ENCODE measurements at regions not wholly inside any gene's neighbourhood (a gene's known extent, or its start where the extent isn't known, plus 50 kb on each side); places are given as distances from the start of the nearest gene placed in this dataset.

- H3K4me3 ChIP-seq (ENCODE audit: insufficient read length, low read depth) = no peak overlapping the region
- H3K9me3 ChIP-seq (ENCODE audit: insufficient read depth, low read length) = no peaks in the 10 kb centered on the region
- H3K9ac ChIP-seq (ENCODE audit: insufficient read length, low read depth) = no peak overlapping the region
- H3K4me1 ChIP-seq (ENCODE audit: insufficient read depth, insufficient read length) = no peaks in the 10 kb centered on the region
- no peak for TF ChIP-seq YY1 (IDR thresholded peaks at IDR 0.05; ENCODE audit: insufficient read depth, insufficient read length)
- TF ChIP-seq ZNF274 (IDR thresholded peaks at IDR 0.05; ENCODE audit: low read depth, low read length) = no peak
- no peak for TF ChIP-seq SUZ12 (IDR thresholded peaks at IDR 0.05; ENCODE audit: extremely low read depth, insufficient read depth, insufficient read length)
- no peaks in the 10 kb centered on the region for H3K36me3 ChIP-seq (ENCODE audit: insufficient read depth, insufficient read length, low read length)
- DNase-seq (ENCODE audit: low read depth, low spot score) = no peak
- no peaks in the 10 kb centered on the region for H3K27me3 ChIP-seq (ENCODE audit: insufficient read depth, insufficient read length)
Measured at GRCh38 chr5:10832987-10833386, 72.0 kb upstream of the DAP start.

- Histone ChIP-seq H3K4me3 (ENCODE audit: insufficient read length, low read depth) (no peak overlapping the region), H3K9ac (ENCODE audit: insufficient read length, low read depth) (no peak overlapping the region), H3K27me3 (ENCODE audit: insufficient read depth, insufficient read length) (no peaks in the 10 kb centered on the region), H3K9me3 (ENCODE audit: insufficient read depth, low read length) (no peaks in the 10 kb centered on the region), H3K36me3 (ENCODE audit: insufficient read depth, insufficient read length, low read length) (no peaks in the 10 kb centered on the region), H3K4me1 (ENCODE audit: insufficient read depth, insufficient read length) (no peaks in the 10 kb centered on the region)
- no peak for TF ChIP-seq YY1 (IDR thresholded peaks at IDR 0.05; ENCODE audit: insufficient read depth, insufficient read length)
- TF ChIP-seq SUZ12 (IDR thresholded peaks at IDR 0.05; ENCODE audit: extremely low read depth, insufficient read depth, insufficient read length) = no peak
- no peak for TF ChIP-seq ZNF274 (IDR thresholded peaks at IDR 0.05; ENCODE audit: low read depth, low read length)
- DNase-seq (ENCODE audit: low read depth, low spot score) = no peak
Measured at GRCh38 chr5:10832421-10832820, 71.4 kb upstream of the DAP start.

- no peaks in the 10 kb centered on the region for H3K27me3 ChIP-seq (ENCODE audit: insufficient read depth, insufficient read length)
- no peaks in the 10 kb centered on the region for H3K4me1 ChIP-seq (ENCODE audit: insufficient read depth, insufficient read length)
- H3K4me3 ChIP-seq (ENCODE audit: insufficient read length, low read depth) = no peak overlapping the region
- no peaks in the 10 kb centered on the region for H3K36me3 ChIP-seq (ENCODE audit: insufficient read depth, insufficient read length, low read length)
- no peaks in the 10 kb centered on the region for H3K9me3 ChIP-seq (ENCODE audit: insufficient read depth, low read length)
- DNase-seq (ENCODE audit: low read depth, low spot score) = no peak
- TF ChIP-seq SUZ12 (IDR thresholded peaks at IDR 0.05; ENCODE audit: extremely low read depth, insufficient read depth, insufficient read length) (no peak), ZNF274 (IDR thresholded peaks at IDR 0.05; ENCODE audit: low read depth, low read length) (no peak), YY1 (IDR thresholded peaks at IDR 0.05; ENCODE audit: insufficient read depth, insufficient read length) (no peak)
- no peak overlapping the region for H3K9ac ChIP-seq (ENCODE audit: insufficient read length, low read depth)
Measured at GRCh38 chr5:10831419-10831818, 70.4 kb upstream of the DAP start.

GRCh38 chr5:10828241-10828640, 67.2 kb upstream of the DAP start:
- H3K27me3 ChIP-seq (ENCODE audit: insufficient read depth, insufficient read length) = no peaks in the 10 kb centered on the region
- DNase-seq (ENCODE audit: low read depth, low spot score) = no peak
- no peak for TF ChIP-seq YY1 (IDR thresholded peaks at IDR 0.05; ENCODE audit: insufficient read depth, insufficient read length)
- H3K4me1 ChIP-seq (ENCODE audit: insufficient read depth, insufficient read length) = peaks cover 3% of the 10 kb centered on the region
- no peaks in the 10 kb centered on the region for H3K36me3 ChIP-seq (ENCODE audit: insufficient read depth, insufficient read length, low read length)
- no peaks in the 10 kb centered on the region for H3K9me3 ChIP-seq (ENCODE audit: insufficient read depth, low read length)
- H3K4me3 ChIP-seq (ENCODE audit: insufficient read length, low read depth) = no peak overlapping the region
- H3K9ac ChIP-seq (ENCODE audit: insufficient read length, low read depth) = no peak overlapping the region

- Histone ChIP-seq H3K36me3 (ENCODE audit: insufficient read depth, insufficient read length, low read length) (no peaks in the 10 kb centered on the region), H3K4me3 (ENCODE audit: insufficient read length, low read depth) (no peak overlapping the region), H3K9ac (ENCODE audit: insufficient read length, low read depth) (no peak overlapping the region), H3K9me3 (ENCODE audit: insufficient read depth, low read length) (no peaks in the 10 kb centered on the region), H3K27me3 (ENCODE audit: insufficient read depth, insufficient read length) (no peaks in the 10 kb centered on the region), H3K4me1 (ENCODE audit: insufficient read depth, insufficient read length) (peaks cover 3% of the 10 kb centered on the region)
- TF ChIP-seq YY1 (IDR thresholded peaks at IDR 0.05; ENCODE audit: insufficient read depth, insufficient read length) (no peak), SUZ12 (IDR thresholded peaks at IDR 0.05; ENCODE audit: extremely low read depth, insufficient read depth, insufficient read length) (no peak), ZNF274 (IDR thresholded peaks at IDR 0.05; ENCODE audit: low read depth, low read length) (no peak)
- DNase-seq (ENCODE audit: low read depth, low spot score) = no peak
Measured at GRCh38 chr5:10827571-10827970, 66.5 kb upstream of the DAP start.

- Histone ChIP-seq H3K36me3 (ENCODE audit: insufficient read depth, insufficient read length, low read length) (no peaks in the 10 kb centered on the region), H3K4me3 (ENCODE audit: insufficient read length, low read depth) (no peak overlapping the region), H3K27me3 (ENCODE audit: insufficient read depth, insufficient read length) (no peaks in the 10 kb centered on the region), H3K9ac (ENCODE audit: insufficient read length, low read depth) (no peak overlapping the region), H3K4me1 (ENCODE audit: insufficient read depth, insufficient read length) (peaks cover 3% of the 10 kb centered on the region), H3K9me3 (ENCODE audit: insufficient read depth, low read length) (no peaks in the 10 kb centered on the region)
- no peak for TF ChIP-seq YY1 (IDR thresholded peaks at IDR 0.05; ENCODE audit: insufficient read depth, insufficient read length)
- no peak for TF ChIP-seq SUZ12 (IDR thresholded peaks at IDR 0.05; ENCODE audit: extremely low read depth, insufficient read depth, insufficient read length)
- no peak for TF ChIP-seq ZNF274 (IDR thresholded peaks at IDR 0.05; ENCODE audit: low read depth, low read length)
- DNase-seq (ENCODE audit: low read depth, low spot score) = no peak
Measured at GRCh38 chr5:10826971-10827370, 65.9 kb upstream of the DAP start.

GRCh38 chr5:10825897-10826644, 65.0 kb upstream of the DAP start:
- Histone ChIP-seq H3K9ac (ENCODE audit: insufficient read length, low read depth) (no peak overlapping the region), H3K27me3 (ENCODE audit: insufficient read depth, insufficient read length) (no peaks in the 10 kb centered on the region), H3K4me1 (ENCODE audit: insufficient read depth, insufficient read length) (peaks cover 3% of the 10 kb centered on the region), H3K4me3 (ENCODE audit: insufficient read length, low read depth) (no peak overlapping the region), H3K36me3 (ENCODE audit: insufficient read depth, insufficient read length, low read length) (no peaks in the 10 kb centered on the region), H3K9me3 (ENCODE audit: insufficient read depth, low read length) (no peaks in the 10 kb centered on the region)
- TF ChIP-seq SUZ12 (IDR thresholded peaks at IDR 0.05; ENCODE audit: extremely low read depth, insufficient read depth, insufficient read length) (no peak), ZNF274 (IDR thresholded peaks at IDR 0.05; ENCODE audit: low read depth, low read length) (no peak), YY1 (IDR thresholded peaks at IDR 0.05; ENCODE audit: insufficient read depth, insufficient read length) (no peak)
- no peak for DNase-seq (ENCODE audit: low read depth, low spot score)

Data from NT2/D1 (cell line).